WERI-Rb-1 (cell line): ENCODE measurements at regions not wholly inside any gene's neighbourhood (a gene's known extent, or its start where the extent isn't known, plus 50 kb on each side); places are given as distances from the start of the nearest gene placed in this dataset.

Source experiments
- DNase-seq: peaks from one replicate; pipeline ENCODE4 v3.0.0-alpha.2; 2020
- H3K27ac ChIP-seq: fragments of 250-450 bp; sonication (Bioruptor Pico); 2 replicates; pipeline ENCODE4 v1.5.1; 2020; ENCODE audit warnings: mild to moderate bottlenecking, moderate library complexity
- H3K27me3 ChIP-seq: fragments of 250-450 bp; sonication (Bioruptor Pico); 2 replicates; pipeline ENCODE4 v1.5.1; 2021; ENCODE audit warnings: mild to moderate bottlenecking, low read depth, moderate library complexity; ENCODE audit not compliant: insufficient read depth, severe bottlenecking
- H3K36me3 ChIP-seq: fragments of 250-450 bp; sonication (Bioruptor Pico); 2 replicates; pipeline ENCODE4 v1.5.1; 2020; ENCODE audit warnings: mild to moderate bottlenecking, moderate library complexity
- H3K4me3 ChIP-seq: 2 replicates; pipeline ENCODE4 v1.5.1; 2011; ENCODE audit warnings: low read depth, mild to moderate bottlenecking, control low read depth, low read length
- H3K9me3 ChIP-seq: fragments of 250-450 bp; sonication (Bioruptor Pico); 2 replicates; pipeline ENCODE4 v1.5.1; 2021; ENCODE audit warnings: mild to moderate bottlenecking, moderate library complexity; ENCODE audit not compliant: severe bottlenecking
- CTCF ChIP-seq: IDR thresholded peaks from 2 replicates; pipeline ENCODE4 v1.5.1; 2011; ENCODE audit warnings: low read depth, mild to moderate bottlenecking, control low read depth, inconsistent platforms, low read length

- H3K9me3 ChIP-seq = no peaks in the 10 kb centered on the region
- no peak for DNase-seq
- no peaks in the 10 kb centered on the region for H3K36me3 ChIP-seq
- no peak overlapping the region for H3K4me3 ChIP-seq
- no peak overlapping the region for H3K27ac ChIP-seq
- TF ChIP-seq CTCF = no peak
- no peaks in the 10 kb centered on the region for H3K27me3 ChIP-seq
Measured at GRCh38 chr12:111086947-111087700, 166.7 kb upstream of the MYL2 start.

GRCh38 chr12:111085096-111085495, 164.7 kb upstream of the MYL2 start:
- no peak for DNase-seq

GRCh38 chr12:111084605-111085004, 164.2 kb upstream of the MYL2 start:
- no peak for DNase-seq
- H3K27me3 ChIP-seq = no peaks in the 10 kb centered on the region
- no peak overlapping the region for H3K4me3 ChIP-seq
- no peaks in the 10 kb centered on the region for H3K9me3 ChIP-seq
- H3K36me3 ChIP-seq = no peaks in the 10 kb centered on the region
- H3K27ac ChIP-seq = no peak overlapping the region
- TF ChIP-seq CTCF = no peak

More at GRCh38 chr12:111085096-111085495, 164.7 kb upstream of the MYL2 start:
- Histone ChIP-seq H3K36me3 (no peaks in the 10 kb centered on the region), H3K27ac (no peak overlapping the region), H3K27me3 (no peaks in the 10 kb centered on the region), H3K9me3 (no peaks in the 10 kb centered on the region), H3K4me3 (no peak overlapping the region)
- no peak for TF ChIP-seq CTCF

- no peak for TF ChIP-seq CTCF
- no peak for DNase-seq
- Histone ChIP-seq H3K9me3 (no peaks in the 10 kb centered on the region), H3K36me3 (no peaks in the 10 kb centered on the region), H3K27ac (no peak overlapping the region), H3K4me3 (no peak overlapping the region), H3K27me3 (no peaks in the 10 kb centered on the region)
Measured at GRCh38 chr12:111084158-111084557, 163.8 kb upstream of the MYL2 start.

GRCh38 chr12:111081600-111081999, 161.2 kb upstream of the MYL2 start:
- Histone ChIP-seq H3K27ac (no peak overlapping the region), H3K4me3 (no peak overlapping the region), H3K9me3 (no peaks in the 10 kb centered on the region), H3K27me3 (no peaks in the 10 kb centered on the region), H3K36me3 (no peaks in the 10 kb centered on the region)
- no peak for DNase-seq
- TF ChIP-seq CTCF = no peak

- DNase-seq = no peak
- Histone ChIP-seq H3K36me3 (no peaks in the 10 kb centered on the region), H3K9me3 (no peaks in the 10 kb centered on the region), H3K27ac (no peak overlapping the region), H3K27me3 (no peaks in the 10 kb centered on the region), H3K4me3 (no peak overlapping the region)
- TF ChIP-seq CTCF = no peak
Measured at GRCh38 chr12:111078731-111079130, 158.4 kb upstream of the MYL2 start.
